HT-29 (cell line): ENCODE measurements at regions not wholly inside any gene's neighbourhood (a gene's known extent, or its start where the extent isn't known, plus 50 kb on each side); places are given as distances from the start of the nearest gene placed in this dataset.
"Not testable (repeated sequence)": the region's sequence is repeated elsewhere in the genome, so short reads cannot be mapped to it uniquely, and the experiment has no call there.

Source experiments
- DNase-seq: peaks from one replicate; pipeline ENCODE4 v3.0.0-alpha.2; 2015; ENCODE audit warnings: low spot score

DNA sequence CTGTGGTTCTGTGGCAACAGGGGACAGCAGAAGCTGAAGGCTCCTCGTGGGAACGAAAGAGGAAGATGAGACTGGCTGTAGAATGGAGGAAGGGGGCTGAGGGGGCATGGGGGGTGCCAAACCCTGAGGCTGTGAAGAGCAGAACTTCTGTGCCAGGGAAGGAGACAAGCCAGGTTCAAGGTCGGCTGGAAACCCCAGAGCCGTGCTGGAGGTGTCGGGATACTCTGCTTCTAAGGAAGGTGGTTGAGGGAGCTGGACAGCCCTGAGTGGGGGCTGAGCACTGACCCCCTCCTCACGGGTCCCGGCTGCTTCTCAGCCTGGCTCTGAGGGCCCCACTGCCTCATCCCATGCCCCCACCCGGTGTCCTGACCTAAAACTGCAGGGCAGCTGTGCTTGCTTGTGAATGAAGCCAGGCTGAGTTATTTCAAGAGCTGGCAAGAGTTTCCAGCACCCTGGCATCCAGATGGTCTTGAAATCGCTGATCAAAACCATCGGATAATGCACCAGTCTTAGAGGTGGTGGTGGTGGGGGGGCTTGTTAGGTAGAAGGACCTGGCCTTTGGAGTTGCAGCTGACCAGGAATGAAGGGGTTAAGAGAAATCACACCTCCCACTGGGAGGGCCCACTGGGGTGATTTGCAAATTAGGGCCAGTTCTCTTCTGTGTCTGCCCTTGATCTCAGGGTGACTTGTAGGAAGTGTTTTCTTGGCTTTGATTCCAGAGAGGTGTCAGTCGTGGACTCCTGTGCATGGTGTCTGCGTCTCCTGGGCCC, 218.9 kb upstream of the C1orf174 start:
- DNase-seq: no peak

DNA sequence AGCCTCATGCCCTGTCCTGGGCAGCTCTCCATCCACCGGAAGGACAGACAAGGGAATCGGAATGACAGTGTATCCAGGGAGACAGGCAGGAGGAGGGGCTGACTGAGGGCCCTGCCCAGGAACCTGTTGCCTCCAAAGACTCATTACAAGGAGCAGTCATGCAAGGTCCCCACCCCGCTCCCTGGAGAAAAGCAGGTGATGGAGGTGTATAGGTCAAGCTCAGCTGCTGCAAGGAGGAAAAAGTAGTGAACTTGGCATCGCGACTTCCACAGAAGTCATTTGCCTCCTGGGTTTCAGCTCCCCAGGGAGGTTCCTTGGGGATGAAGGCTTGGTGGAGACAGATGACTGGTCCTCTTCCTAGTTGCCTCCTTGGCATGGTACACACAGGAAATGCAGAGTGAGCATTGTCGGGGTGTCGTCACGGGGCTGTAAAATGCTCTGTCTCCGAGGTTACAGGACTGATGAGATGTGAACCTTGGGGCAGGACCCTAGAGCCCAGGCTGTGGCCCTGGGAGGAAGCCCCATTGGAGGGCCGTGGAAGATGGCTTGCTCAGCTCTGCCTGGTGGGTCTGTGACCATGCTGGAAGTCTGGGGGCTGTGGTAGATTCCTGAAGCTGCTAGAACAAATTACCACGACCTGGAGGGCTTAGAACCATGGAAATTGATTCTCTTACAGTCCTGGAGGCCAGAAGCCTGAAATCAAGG, 219.6 kb upstream of the C1orf174 start:
- no peak for DNase-seq

DNA sequence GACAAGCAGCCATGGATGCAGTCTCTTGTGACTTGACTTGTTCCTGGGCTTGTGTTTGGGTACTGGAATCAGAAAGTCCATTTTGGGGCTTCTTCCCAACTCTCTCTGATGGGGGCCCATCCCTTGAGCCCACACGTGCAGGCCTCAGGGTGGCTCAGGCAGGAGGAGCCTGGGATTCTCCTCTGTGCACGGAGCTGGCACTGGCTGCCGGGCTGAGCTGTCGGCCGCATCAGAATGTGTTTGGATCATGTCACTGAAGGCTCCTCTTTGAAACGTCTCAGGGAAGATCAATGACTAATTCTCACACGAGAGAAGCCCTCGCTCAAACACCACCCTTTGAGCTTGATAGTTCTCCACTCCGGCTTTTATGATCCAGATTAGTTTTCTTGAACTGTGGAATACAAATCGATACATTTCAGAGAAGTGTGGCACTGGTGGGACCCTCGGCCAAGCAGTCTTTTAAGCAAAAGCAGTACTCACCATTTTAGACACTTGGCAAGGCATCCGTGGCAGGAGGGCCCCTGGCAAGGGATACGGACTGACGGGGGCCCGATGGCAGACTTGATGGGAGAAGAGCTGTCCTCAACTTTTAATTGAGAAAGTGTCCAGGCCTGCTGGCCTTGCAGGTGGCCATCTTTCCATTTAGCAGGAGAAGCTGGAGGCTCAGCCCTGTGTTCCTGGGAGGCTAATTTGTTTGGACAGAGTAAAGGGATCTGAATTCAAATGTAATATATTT, 220.7 kb upstream of the C1orf174 start:
- DNase-seq: no peak

DNA sequence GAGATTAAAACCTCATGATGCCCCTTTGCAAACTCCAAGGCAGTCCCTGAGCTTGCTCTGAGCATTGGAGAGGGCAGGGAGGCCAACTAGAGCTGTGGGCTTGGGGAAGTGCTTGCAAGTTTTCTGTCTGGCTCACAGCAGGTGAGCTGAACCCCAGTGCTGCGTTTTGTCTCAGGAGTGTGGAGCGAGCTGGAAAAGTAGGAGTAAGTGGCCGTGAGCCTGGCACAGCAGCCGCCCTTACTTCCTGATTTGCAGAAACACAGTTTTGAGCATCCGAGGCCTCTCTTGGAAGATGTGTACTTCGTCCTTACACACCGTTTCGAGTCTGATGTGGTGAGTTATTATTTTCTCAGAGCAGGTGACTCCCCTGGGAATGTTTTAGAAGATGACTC, 221.2 kb upstream of the C1orf174 start:
- no peak for DNase-seq

GRCh38 chr1:4121834-4122512, 221.9 kb upstream of the C1orf174 start:
- no peak for DNase-seq

DNA sequence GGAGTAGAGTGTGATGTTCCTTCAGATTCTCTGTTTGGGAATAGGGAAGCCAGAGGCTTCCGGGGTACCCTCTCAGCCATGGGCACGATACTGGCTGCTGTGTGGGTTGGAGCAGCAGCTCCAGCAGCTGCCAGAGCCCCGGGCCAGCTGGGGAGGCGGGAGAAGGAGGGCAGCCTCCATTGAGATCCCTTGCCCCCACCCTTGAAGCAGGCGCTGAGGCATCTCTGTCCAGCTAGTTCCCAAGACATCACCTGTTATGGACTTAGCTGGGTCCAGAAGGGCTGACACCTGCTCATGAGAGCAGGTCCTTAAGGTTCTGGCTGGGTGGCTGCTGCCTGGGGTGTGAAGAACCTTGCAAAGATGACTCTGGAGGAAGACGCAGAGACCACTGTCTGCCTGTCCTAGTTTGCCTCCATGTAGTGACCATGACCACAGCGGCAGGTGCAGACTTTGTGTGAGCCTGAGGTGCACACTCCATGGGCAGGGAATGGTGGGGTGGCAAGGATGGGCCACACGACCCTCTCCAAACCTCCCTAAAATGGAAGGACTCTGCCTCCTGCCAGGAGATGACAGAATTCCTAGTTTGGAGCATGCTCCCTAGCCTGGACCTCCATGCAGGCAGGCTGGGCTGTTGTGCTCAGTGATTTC, 222.6 kb upstream of the C1orf174 start:
- no peak for DNase-seq

DNA sequence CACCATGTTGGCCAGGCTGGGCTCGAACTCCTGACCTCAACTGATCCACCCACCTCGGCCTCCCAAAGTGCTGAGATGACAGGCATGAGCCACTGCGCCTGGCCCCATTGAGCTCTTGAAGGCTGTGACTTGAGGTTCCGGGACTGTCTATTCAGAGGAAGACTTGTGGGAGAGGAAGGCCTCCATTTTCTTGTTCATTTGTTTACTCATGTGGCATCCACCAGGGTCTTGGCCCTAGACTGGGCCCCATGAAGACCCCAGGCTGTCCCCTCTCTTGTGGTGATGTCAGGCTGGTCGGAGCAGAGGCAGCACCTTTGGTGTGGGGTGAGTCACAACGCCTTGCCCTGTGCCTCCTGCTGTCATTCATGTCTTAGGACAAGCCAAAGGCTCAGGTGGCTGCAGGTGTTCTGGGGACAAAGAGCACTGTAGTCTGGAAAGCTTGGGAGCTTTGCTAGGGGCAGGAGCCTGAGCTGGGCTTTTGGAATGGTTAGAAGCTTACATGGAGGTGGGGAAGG, 224.6 kb upstream of the C1orf174 start:
- no peak for DNase-seq

DNA sequence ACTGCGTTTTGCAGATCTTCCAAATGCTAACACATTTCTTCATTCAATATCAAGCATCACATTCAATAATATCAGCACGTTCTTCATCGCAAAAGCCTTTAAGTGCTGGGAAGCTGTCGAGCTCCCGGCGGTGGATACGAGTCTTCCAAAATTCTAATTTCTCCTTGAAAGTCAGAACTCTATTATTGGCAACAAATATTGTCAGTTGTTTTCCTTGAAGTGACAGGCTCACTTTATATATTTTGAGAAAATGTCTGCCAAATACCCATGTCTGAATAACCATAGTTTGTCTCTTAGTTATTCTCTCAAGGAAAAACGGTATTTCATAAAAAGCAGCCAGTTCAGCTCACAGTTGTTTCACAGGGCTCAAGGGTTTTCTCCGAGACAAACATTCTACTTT, 226.2 kb upstream of the C1orf174 start:
- DNase-seq: no peak

- DNase-seq: no peak
These were observed 226.9 kb upstream of the C1orf174 start for GRCh38 chr1:4126731-4127591.

DNA sequence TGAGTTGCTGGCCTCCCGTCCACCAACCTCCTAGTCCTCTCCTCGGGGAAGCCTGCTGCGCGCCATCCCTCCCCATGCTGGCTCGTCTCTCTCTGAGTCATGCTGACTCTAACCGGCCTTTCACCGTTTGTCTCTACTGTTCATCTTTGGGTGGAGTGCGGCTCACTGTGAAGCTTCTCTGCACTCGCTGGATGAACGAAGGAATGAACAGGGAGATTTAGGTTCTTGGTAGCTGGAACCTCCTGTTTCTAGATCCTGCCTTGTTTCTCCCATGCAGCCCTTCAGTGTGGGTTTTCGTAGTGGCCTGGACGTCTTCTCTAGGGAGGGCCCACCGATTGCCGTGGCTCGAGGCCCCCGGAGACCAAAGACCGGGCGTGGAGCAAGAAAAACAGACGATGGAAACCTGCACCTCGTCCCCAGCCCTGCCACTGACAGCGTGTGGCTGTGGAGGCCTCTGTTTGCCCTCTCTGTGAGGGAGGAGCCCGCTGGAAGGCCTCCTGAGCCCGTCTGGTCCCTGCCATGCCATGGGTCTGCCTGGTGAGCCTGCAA, 227.6 kb upstream of the C1orf174 start:
- DNase-seq: no peak

DNA sequence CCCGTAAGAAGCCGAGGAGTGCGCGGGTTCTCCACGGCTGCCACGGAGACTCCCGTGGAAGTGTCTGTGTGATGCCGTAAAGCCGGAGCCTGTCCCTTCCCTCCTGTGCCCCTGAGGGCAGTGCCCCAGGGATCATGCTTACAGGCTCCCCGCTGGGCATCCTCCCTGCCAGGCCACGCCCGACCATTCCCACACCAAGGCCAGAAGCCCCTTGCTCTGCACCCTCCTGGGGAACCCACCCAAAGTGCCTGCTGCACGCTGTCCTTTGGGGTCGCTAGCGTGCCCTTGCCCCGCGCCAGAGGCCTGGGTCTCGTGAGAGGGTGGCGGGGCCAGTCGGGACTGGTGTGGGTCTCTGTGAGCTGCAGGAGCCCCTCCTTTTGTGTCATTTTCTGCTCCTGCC, 228.5 kb upstream of the C1orf174 start:
- DNase-seq: no peak

DNA sequence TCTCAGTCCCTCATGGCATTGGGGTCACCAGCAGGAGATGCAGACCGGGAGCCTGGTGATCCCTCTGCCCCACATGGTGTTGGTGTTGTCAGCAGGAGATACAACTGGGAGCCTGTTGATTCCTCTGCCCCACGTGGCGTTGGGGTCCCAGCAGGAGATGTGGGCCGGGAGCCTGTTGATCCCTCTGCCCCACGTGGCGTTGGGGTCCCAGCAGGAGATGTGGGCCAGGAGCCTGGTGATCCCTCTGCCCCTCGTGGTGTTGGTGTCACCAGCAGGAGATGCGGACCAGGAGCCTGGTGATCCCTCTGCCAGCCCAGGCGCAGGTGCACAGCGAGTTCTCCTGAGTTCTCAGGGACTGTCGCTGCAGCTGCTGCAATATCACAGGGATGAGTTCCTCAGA, 229.6 kb upstream of the C1orf174 start:
- no peak for DNase-seq

DNA sequence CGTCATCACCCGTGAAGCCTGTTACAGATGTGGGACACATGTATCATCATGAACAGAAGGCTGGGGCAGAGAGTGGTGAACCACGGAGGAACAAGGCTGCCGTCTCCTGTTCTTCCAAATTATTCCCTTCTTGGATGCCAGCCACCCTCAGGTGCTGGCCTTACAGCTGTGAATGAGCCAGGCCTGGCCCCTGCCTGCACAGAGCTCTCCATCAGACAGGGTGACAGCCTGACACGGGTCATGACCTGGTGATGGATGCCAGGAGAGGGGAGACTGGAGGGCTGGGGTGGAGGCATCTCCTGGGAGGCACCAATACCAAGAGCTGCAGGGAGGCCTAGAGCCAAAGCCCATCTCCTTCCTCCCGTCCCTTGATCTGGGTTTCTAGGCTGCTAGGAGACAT, 230.0 kb upstream of the C1orf174 start:
- no peak for DNase-seq

DNA sequence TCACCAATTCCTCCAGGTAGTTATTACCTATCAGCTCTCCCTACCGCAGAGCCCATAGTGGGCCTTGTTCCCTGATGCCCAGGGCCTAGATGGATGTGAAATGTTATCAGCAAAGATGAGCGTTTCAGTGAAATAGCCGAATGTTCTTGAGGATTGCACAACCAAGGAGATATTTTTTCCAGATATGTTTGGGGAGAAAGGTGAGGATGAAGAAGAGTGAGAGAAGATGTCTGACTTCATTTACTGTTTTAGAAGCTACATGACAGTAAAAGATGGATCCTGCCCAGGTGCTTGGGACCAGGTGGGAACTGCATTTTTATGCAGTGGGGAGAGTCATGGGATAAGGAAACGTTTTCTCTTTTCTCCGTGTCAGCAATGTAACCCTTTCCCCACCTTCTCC, 231.7 kb upstream of the C1orf174 start:
- DNase-seq: no peak

- DNase-seq: no peak
These were observed 232.6 kb upstream of the C1orf174 start for GRCh38 chr1:4132352-4133296.

- no peak for DNase-seq
These were observed 233.3 kb upstream of the C1orf174 start for GRCh38 chr1:4133297-4133938.

DNA sequence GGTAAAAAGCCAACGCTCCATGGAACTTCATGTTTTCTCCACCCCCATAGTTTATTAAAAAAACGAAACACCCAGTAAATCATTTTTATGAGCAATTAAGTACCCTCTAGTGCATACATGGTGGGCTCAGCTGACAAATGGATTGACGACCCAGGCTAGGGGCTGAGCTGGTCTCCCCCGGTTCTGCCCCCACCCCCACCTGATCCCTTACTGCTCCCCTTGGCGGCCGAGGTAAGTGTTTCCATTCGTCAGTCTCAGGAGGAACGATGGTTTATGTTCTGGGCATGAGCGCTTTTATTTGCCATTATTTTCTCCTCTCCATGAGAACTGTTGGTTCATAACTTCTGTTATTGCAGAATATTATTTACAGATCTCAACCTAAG, 233.9 kb upstream of the C1orf174 start:
- no peak for DNase-seq

DNA sequence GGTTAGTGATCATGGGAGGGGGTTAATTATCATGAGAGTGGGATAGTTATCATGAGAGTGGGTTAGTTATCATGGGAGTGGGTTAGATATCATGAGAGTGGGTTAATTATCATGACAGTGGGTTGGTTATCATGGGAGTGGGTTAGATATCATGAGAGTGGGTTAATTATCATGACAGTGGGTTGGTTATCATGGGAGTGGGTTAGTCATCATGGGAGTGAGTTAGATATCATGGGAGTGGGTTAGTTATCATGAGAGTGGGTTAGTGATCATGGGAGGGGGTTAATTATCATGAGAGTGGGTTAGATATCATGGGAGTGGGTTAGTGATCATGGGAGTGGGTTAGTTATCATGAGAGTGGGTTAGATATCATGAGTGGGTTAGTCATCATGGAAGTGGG, 235.8 kb upstream of the C1orf174 start:
- DNase-seq: not testable (repeated sequence)
